K562 (cell line): ENCODE measurements at regions not wholly inside any gene's neighbourhood (a gene's known extent, or its start where the extent isn't known, plus 50 kb on each side); places are given as distances from the start of the nearest gene placed in this dataset.

Experiments used
- ATAC-seq: fragments of 200-7000 bp; cut with Tn5 transposase; 3 replicates; pipeline ENCODE4 v1.9.1; 2020; ENCODE audit warnings: moderate library complexity
- BruUV-seq: library from RNA; stranded (reverse); fragments of 400-500 nt; replicated peaks from 2 replicates; lab custom pipeline; 2021; lab: Mats Ljungman, UMichigan
- CTCF ChIA-PET: fragments of 300-600 bp; formaldehyde crosslinking; extraction: SDS; loops from one replicate; lab custom pipeline; 2021; ENCODE audit warnings: low intra/inter-chr PET ratio; lab: Yijun Ruan, JAX
- POLR2A ChIA-PET: fragments of 300-600, 350-650 bp; sonication (Branson Sonifier 250); formaldehyde crosslinking; extraction: SDS; loops from one replicate; lab custom pipeline; 2021; ENCODE audit warnings: antibody characterized with exemption, inconsistent platforms; lab: Yijun Ruan, JAX
- DNase-seq, 4 experiments: peaks; one replicate each; pipeline versions ENCODE4 v3.0.0 to v3.0.0-alpha.2; 2011 to 2018; ENCODE audit warnings: low spot score in 3 of 4, mixed read lengths in 3 of 4; ENCODE audit errors: extremely low read depth in 1 of 4
- FAIRE-seq: peaks from 2 replicates; lab custom pipeline; 2011; peaks lifted over from hg19 to GRCh38; lab: Jason Lieb, UNC
- H2AFZ ChIP-seq: 2 replicates; pipeline ENCODE4 v1.6.0; 2011; ENCODE audit warnings: low read depth, low read length, control low read depth, inconsistent platforms
- H3K27ac ChIP-seq: fragments of 200-600 bp; 3 replicates; pipeline ENCODE4 v1.8.0; 2011; ENCODE audit warnings: low read depth, mild to moderate bottlenecking, control low read depth, inconsistent platforms, low read length, moderate library complexity, mixed read lengths; ENCODE audit errors: extremely low read depth
- H3K27me3 ChIP-seq, 2 experiments: fragments of 300-600 bp in 1 of 2; 2 replicates in 1 of 2; 3 replicates in 1 of 2; pipeline versions ENCODE4 v1.6.0 to v1.8.0; 2011; ENCODE audit warnings: inconsistent platforms in 2 of 2, low read length in 2 of 2, mild to moderate bottlenecking in 1 of 2, mixed read lengths in 1 of 2, moderate library complexity in 1 of 2; ENCODE audit not compliant: control insufficient read depth in 2 of 2, insufficient read depth in 2 of 2
- H3K36me3 ChIP-seq: fragments of 300-600 bp; 3 replicates; pipeline ENCODE4 v1.8.0; 2011; ENCODE audit warnings: mild to moderate bottlenecking, low read length, inconsistent platforms; ENCODE audit not compliant: control insufficient read depth, insufficient read depth
- H3K4me1 ChIP-seq, 2 experiments: fragments of 200-600 bp in 1 of 2; replicated peaks in 1 of 2; 2 replicates in 1 of 2; 3 replicates in 1 of 2; pipeline versions ENCODE4 v1.5.1 to v1.8.0; 2011; ENCODE audit warnings: inconsistent platforms in 2 of 2, low read length in 2 of 2, mild to moderate bottlenecking in 1 of 2, mixed read lengths in 1 of 2, moderate library complexity in 1 of 2; ENCODE audit not compliant: control insufficient read depth in 2 of 2, insufficient read depth in 2 of 2
- H3K4me2 ChIP-seq: 2 replicates; pipeline ENCODE4 v1.6.1; 2011; ENCODE audit warnings: low read length, control low read depth, inconsistent platforms, mixed read lengths; ENCODE audit not compliant: insufficient read depth
- H3K4me3 ChIP-seq: fragments of 200-600 bp; sonication (generic), shearing (Covaris generic); 2 replicates; pipeline ENCODE4 v1.5.1; 2016; ENCODE audit warnings: control low read depth, inconsistent platforms
- H3K79me2 ChIP-seq: fragments of 200-600 bp; 3 replicates; pipeline ENCODE4 v1.8.0; 2011; ENCODE audit warnings: low read length, inconsistent platforms; ENCODE audit not compliant: control insufficient read depth, insufficient read depth
- H3K9ac ChIP-seq, 2 experiments: 2 replicates each; pipeline versions ENCODE4 v1.6.0 to v1.6.1; 2011; ENCODE audit warnings: low read depth in 2 of 2, low read length in 2 of 2, control low read depth in 1 of 2, inconsistent platforms in 1 of 2, mild to moderate bottlenecking in 1 of 2, mixed read lengths in 1 of 2; ENCODE audit not compliant: insufficient read depth in 1 of 2
- H3K9me1 ChIP-seq: one replicate; pipeline ENCODE4 v1.6.0; 2011; ENCODE audit warnings: inconsistent platforms, mild to moderate bottlenecking, low read length, moderate library complexity; ENCODE audit not compliant: control insufficient read depth, insufficient read depth
- H3K9me3 ChIP-seq: replicated peaks from 2 replicates; pipeline ENCODE4 v1.5.1; 2011; ENCODE audit warnings: low read depth, low read length, inconsistent platforms; ENCODE audit not compliant: control insufficient read depth, insufficient read depth
- H4K20me1 ChIP-seq: replicated peaks from 2 replicates; pipeline ENCODE4 v1.6.1; 2011; ENCODE audit warnings: low read length, inconsistent platforms, mixed read lengths; ENCODE audit not compliant: control insufficient read depth, insufficient read depth
- ARHGAP35 ChIP-seq: fragments of 450-650 bp; IDR thresholded peaks from 2 replicates; pipeline ENCODE4 v1.6.1; 2018; ENCODE audit not compliant: partially characterized antibody
- HMBOX1 ChIP-seq: sonication (generic); IDR thresholded peaks from 2 replicates; pipeline ENCODE4 v1.6.1; 2016
- HNRNPH1 ChIP-seq: fragments of 200-400 bp; formaldehyde crosslinking; optimal IDR thresholded peaks from 2 replicates; pipeline ENCODE3; 2017; ENCODE audit warnings: low read depth, mild to moderate bottlenecking, low read length, moderate library complexity
- KDM1A ChIP-seq, 2 experiments: fragments of 450-650 bp; IDR thresholded peaks; 2 replicates each; pipeline ENCODE4 v1.6.1; 2016; ENCODE audit warnings: mild to moderate bottlenecking in 2 of 2
- KLF1 ChIP-seq: fragments of 450-650 bp; IDR thresholded peaks from 2 replicates; pipeline ENCODE4 v1.6.1; 2016; ENCODE audit warnings: missing genetic modification characterization, missing compliant biosample characterization
- MCM5 ChIP-seq: fragments of 450-650 bp; IDR thresholded peaks from 2 replicates; pipeline ENCODE4 v1.6.1; 2016; ENCODE audit warnings: low read depth
- MEF2A ChIP-seq: IDR thresholded peaks from 2 replicates; pipeline ENCODE4 v1.6.1; 2011; ENCODE audit warnings: low read depth, mild to moderate bottlenecking, low read length, moderate library complexity; ENCODE audit not compliant: control insufficient read depth
- NUFIP1 ChIP-seq: fragments of 450-650 bp; IDR thresholded peaks from 2 replicates; pipeline ENCODE4 v1.6.1; 2018; ENCODE audit not compliant: partially characterized antibody
- RAD51 ChIP-seq: fragments of 450-650 bp; IDR thresholded peaks from 2 replicates; pipeline ENCODE4 v1.7.1; 2016; ENCODE audit warnings: low read depth, mild to moderate bottlenecking, borderline replicate concordance
- ZNF449 ChIP-seq: fragments of 250-450 bp; sonication (Bioruptor Pico); IDR thresholded peaks from 2 replicates; pipeline ENCODE4 v1.8.0; 2022; ENCODE audit warnings: moderate library complexity, mild to moderate bottlenecking, inconsistent platforms
- WGBS: fragments of 100-300 bp; shearing (Covaris generic); methylation state at CpG from one replicate; pipeline ENCODE4 v1.1.6; 2016; ENCODE audit warnings: low coverage, mixed read lengths; ENCODE audit not compliant: insufficient coverage; ENCODE audit errors: missing lambda C conversion rate; 5-methylcytosine and 5-hydroxymethylcytosine counted together
- in situ Hi-C: fragments of 300-500 bp; cut with MboI; formaldehyde crosslinking; loops from 4 replicates; pipeline ENCODE4 v1.15.0; 2018; ENCODE audit warnings: inconsistent platforms, mixed read lengths
- intact Hi-C: fragments of 100-400 bp; cut with micrococcal nuclease; formaldehyde crosslinking; loops from 2 replicates; pipeline ENCODE4 v1.14.2; 2022
- TF ChIP-seq, protein P1 (sequence below): fragments of 450-650 bp; formaldehyde crosslinking; IDR thresholded peaks from 2 replicates; pipeline ENCODE4 v1.4.0; 2020; ENCODE audit warnings: mild to moderate bottlenecking, moderate library complexity
- TF ChIP-seq, protein P2 (sequence below): sonication (generic); formaldehyde crosslinking; IDR thresholded peaks from 2 replicates; pipeline ENCODE4 v1.8.1; 2023; ENCODE audit warnings: mild to moderate bottlenecking, missing genetic modification reagents

DNA sequence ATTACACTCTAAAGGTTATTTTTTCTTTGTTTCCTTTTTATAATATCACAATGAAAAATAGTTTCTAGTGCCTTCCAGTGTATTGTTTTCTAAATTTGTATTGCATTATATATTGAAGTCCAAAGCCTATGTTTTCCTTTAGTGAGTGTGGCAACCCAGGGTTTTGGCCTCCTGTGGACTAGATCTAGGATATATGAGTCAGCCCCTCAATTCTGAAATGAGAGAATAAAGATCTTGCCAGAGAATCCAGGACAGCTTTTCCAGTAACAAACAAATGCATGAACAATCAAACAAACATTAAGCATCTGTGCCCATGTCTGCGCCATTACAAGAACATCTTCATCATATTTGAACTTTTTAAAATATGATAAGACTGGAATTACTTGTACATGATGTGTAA is 70.7 kb upstream of the SSTR1 start:
- H3K9me3 ChIP-seq = no peaks in the 10 kb centered on the region
- FAIRE-seq = no peak
- no peak for ATAC-seq
- H3K4me2 ChIP-seq = no peak overlapping the region
- no peaks in the 10 kb centered on the region for H3K27me3 ChIP-seq
- no TSS peak for BruUV-seq
- H3K9me1 ChIP-seq = no peaks in the 10 kb centered on the region
- CTCF ChIA-PET = no interaction called here
- no peaks in the 10 kb centered on the region for H3K79me2 ChIP-seq
- no peaks in the 10 kb centered on the region for H4K20me1 ChIP-seq
- H3K27ac ChIP-seq = no peak overlapping the region
- H3K36me3 ChIP-seq = no peaks in the 10 kb centered on the region
- H3K4me1 ChIP-seq = no peaks in the 10 kb centered on the region
- no peak overlapping the region for H3K9ac ChIP-seq
- intact Hi-C loops = no loop called here
- POLR2A ChIA-PET = no interaction called here
- WGBS = 0% methylated on average over 1 of the region's 1 CpG
- H2AFZ ChIP-seq = no peak overlapping the region
- DNase-seq = no peak
- in situ Hi-C loops = no loop called here
- H3K4me3 ChIP-seq = no peak overlapping the region
- no peak for TF ChIP-seq KDM1A (IDR thresholded peaks at IDR 0.05)
- TF ChIP-seq ARHGAP35 = no peak
- TF ChIP-seq RAD51 = no peak
- no peak for TF ChIP-seq KLF1
- TF ChIP-seq HNRNPH1 = no peak
- no peak for TF ChIP-seq MEF2A

GRCh38 chr14:38138473-38139138 is 69.1 kb upstream of the SSTR1 start:
- H3K4me1 ChIP-seq = no peaks in the 10 kb centered on the region
- no peak for DNase-seq
- H3K4me3 ChIP-seq = no peak overlapping the region
- H3K27me3 ChIP-seq = no peaks in the 10 kb centered on the region
- WGBS = 2% methylated on average over 7 of the region's 7 CpGs
- H3K27ac ChIP-seq = no peak overlapping the region
- no peak for FAIRE-seq
- ATAC-seq = no peak
- H3K9ac ChIP-seq = no peak overlapping the region
- no peaks in the 10 kb centered on the region for H4K20me1 ChIP-seq
- H3K79me2 ChIP-seq = no peaks in the 10 kb centered on the region
- no peaks in the 10 kb centered on the region for H3K36me3 ChIP-seq
- in situ Hi-C loops (no loop called here), intact Hi-C loops (no loop called here)
- BruUV-seq = no TSS peak
- ChIA-PET CTCF (no interaction called here), POLR2A (no interaction called here)
- H3K9me3 ChIP-seq = no peaks in the 10 kb centered on the region
- H2AFZ ChIP-seq = no peak overlapping the region
- no peak overlapping the region for H3K4me2 ChIP-seq
- no peaks in the 10 kb centered on the region for H3K9me1 ChIP-seq
- TF ChIP-seq, protein P1, sequence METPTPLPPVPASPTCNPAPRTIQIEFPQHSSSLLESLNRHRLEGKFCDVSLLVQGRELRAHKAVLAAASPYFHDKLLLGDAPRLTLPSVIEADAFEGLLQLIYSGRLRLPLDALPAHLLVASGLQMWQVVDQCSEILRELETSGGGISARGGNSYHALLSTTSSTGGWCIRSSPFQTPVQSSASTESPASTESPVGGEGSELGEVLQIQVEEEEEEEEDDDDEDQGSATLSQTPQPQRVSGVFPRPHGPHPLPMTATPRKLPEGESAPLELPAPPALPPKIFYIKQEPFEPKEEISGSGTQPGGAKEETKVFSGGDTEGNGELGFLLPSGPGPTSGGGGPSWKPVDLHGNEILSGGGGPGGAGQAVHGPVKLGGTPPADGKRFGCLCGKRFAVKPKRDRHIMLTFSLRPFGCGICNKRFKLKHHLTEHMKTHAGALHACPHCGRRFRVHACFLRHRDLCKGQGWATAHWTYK = no peak
- TF ChIP-seq ZNF449 (no peak), NUFIP1 (no peak), HMBOX1 (no peak), MCM5 (no peak)
- TF ChIP-seq, protein P2, sequence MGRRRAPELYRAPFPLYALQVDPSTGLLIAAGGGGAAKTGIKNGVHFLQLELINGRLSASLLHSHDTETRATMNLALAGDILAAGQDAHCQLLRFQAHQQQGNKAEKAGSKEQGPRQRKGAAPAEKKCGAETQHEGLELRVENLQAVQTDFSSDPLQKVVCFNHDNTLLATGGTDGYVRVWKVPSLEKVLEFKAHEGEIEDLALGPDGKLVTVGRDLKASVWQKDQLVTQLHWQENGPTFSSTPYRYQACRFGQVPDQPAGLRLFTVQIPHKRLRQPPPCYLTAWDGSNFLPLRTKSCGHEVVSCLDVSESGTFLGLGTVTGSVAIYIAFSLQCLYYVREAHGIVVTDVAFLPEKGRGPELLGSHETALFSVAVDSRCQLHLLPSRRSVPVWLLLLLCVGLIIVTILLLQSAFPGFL (CRISPR knock-in tag) = no peak
